NCI-H446 treated with DMSO at 0.1 percent for 48 hours (cell line): ENCODE measurements at regions not wholly inside any gene's neighbourhood (a gene's known extent, or its start where the extent isn't known, plus 50 kb on each side); places are given as distances from the start of the nearest gene placed in this dataset.

Experiments used
- DNase-seq: peaks from one replicate; lab custom pipeline; 2025; lab: John Stamatoyannopoulos, UW

DNA sequence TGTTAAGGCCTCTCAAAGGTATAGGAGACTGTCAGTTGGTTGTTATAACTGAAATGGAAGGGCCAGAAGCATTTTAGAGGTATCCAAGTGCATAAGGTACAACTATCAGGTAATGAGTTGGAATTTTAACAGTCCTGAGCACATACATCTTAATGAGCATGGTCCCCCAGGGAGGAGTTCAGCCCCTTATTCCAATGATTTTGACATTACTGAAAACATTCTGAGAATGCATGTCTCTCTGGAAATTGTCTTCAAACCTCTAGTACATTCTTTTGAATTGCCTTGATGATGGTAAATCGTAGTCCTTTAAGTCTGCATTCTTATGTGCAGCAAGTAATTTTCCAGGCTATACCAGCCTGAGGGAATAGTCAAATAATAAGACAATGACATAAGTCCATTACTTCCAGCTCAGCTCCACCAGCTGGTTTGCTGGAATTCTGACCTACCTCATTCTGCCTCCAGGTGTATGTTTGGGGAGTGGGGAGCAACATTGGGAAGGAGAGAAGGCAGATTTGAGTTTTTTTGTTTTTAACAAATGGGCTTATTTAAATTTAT lies 239.2 kb downstream of the MSRB3 start:
- DNase-seq, result no peak

DNA sequence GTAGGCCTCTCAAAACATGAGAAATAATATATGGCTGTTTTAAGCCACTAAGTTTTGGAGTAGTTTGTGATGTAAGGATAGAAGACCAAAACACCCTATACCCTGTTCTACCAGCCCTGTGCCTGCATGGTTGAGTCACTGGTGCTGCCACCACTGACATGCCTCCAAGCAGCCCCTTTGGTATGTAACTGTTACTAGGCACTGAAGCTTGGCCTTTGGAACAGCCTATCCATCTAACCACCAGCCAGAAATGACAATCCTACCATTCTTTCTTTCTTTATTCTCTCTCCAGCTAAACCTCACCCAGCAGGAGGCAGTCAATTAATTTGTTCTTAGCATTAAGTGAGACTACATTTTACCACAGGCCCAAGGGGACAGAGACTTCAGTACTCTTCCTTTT lies 240.3 kb downstream of the MSRB3 start:
- DNase-seq, result no peak

DNA sequence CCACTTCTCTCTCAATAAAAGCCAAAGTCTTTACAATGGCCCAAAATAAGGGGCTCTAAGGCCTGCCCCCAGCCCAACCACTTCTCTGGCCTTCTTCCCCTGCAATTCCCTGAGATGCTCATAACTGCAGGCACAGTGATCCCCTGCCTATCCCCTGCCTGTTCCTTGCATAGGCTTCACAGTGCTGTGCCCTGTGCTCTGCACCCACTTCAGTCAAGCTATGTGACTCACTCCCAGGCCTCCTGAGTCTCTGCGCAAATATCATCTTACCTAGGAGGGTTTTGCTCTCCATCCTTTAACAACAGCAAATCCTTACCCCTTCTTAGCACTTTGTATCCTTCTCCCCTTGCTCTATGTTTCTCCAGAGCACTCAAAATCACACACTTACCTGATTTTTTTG lies 242.2 kb downstream of the MSRB3 start:
- DNase-seq, result no peak

DNA sequence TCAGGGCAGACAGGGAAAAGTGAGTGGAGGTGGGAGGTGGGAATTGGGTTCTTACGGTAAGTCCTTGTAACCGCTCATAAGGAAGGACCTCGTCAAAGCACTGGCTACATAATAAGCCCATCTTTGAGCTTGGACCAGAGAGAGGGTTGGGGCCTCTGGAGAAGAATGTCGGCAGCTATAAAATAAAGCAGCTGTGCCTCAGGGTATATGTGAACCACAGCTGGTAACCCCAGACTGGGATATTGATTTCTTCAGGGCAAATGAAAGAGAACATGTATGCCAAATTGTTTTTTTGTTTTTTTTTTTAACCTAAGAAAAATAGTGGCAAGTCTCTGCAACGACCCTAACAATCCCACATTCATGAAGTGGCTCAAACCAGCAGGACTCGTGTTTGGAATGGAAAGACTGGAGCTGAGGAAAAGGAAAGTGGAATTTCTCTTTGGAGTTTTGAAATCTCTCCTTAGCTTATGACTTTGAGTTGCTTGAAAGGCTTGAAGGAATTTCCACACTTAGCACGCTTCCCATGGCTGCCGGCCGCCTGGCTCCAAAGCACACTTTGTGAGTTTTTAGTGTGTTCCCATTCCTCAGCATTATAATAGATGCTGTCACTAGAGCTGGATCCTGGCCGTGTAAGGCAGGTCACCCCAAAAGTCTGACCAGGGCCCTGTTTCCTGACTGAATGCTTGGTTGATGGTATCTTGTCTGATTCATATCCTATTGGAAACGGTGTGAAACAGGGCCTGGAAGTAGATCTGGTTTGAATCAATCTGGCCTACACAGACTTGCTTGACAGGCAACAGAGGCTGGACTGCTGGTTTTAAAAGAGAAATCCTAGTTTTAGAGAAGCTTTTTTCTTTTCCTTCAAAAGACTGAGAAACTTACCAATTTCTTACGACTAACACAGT lies 244.7 kb downstream of the MSRB3 start:
- no peak for DNase-seq

DNA sequence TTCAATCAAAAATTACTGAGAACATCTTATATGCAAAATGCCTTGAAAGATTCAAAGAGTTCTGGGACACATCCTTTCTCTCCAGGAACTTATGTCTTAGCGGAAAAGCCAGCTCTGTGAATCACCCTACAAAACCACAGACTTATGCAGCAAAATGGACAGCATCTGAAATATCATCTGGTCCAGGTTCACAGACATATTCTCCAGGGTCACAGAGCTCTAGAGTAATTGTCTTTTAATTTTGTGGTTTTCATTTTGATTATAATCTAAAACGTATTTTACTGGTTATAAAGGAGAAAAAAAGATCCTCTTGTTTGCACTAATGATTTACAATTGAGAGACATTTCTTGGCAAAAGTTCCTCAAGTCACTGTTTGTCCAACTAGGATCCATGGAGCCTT lies 246.2 kb downstream of the MSRB3 start:
- no peak for DNase-seq

DNA sequence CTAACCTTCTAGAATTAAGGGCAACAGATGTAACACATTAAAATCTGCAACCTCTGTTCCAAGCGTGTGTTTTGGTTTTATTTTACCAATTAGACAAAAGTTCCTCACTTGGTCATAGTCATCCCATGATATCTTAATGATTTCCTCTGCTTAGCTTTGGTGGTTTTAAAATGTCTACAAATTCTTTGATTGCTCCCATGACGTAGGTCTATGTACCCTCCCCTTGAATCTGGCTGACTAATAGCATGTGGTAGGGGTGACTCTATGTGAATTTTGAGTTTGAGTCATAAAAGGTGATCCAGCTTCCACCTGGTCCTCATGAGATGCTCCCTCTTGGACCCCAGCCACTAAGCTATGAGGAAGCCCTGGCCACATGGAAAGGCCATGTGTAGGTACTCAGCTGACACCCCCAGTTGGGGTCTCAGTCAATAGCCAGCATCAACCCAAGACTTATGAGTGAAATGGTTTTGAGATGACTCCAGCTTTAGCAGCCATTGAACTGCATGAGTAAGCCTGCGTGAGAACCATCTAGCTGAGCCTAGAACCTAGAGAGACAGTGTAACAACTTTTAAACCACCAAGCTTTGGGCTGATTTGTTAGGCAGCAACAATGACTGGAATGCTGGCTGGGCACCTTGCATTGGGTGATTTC lies 247.1 kb downstream of the MSRB3 start:
- no peak for DNase-seq

DNA sequence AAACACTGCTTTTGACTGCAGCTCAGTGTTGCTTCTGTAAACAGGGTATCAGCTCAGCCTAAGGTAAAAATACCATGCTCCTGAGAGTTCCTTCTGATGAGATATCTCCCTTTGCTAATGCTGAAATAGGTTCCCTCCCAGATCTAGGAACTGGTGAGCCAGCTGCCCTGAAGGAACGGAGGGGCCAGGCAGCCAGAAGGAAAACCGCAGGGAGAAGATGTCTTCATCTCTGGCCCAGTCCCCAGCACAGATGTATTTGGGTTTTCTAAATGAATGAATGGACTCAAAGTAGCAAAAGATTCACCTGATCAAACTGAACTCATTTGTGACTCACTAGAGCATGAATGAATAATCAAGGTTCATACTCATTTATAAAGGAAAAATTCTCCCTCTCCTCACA lies 247.8 kb downstream of the MSRB3 start:
- DNase-seq, result no peak

DNA sequence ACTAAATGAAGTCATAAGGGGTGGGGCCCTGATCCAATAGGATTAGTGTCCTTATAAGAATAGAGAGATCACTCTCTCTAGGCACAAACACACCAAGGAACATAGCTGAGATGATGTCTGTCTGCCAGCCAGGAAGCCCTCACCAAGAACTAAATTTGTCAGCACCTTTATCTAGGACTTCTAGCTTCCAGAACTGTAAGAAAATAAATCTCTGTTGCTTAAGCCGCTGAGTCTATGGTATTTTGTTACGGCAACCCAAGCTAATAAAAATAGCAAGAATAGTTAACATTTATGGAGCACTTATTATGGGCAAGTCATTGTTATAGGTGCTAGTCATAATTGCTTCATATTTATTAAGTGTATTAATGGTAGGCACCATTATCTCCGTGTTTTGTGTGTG lies 249.6 kb downstream of the MSRB3 start:
- no peak for DNase-seq

DNA sequence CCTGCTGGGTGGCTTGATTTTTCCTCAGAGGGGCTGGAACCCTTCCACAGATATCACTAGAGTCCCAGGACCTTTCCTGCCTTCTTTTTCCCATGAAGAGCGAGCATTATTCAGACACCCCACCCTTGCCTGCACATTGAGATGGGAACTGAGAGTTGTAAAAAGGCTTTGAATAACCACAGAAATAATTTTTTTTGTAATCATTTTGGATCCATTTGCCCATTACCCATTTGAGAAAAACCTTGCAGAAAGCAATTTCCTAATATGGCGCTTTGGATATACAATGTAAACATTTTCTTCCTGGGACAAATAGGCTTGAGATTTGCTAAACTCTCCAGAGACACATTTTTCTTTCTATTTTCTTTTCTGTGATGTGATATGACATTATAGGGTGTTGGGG lies 250.6 kb downstream of the MSRB3 start:
- DNase-seq, result no peak

DNA sequence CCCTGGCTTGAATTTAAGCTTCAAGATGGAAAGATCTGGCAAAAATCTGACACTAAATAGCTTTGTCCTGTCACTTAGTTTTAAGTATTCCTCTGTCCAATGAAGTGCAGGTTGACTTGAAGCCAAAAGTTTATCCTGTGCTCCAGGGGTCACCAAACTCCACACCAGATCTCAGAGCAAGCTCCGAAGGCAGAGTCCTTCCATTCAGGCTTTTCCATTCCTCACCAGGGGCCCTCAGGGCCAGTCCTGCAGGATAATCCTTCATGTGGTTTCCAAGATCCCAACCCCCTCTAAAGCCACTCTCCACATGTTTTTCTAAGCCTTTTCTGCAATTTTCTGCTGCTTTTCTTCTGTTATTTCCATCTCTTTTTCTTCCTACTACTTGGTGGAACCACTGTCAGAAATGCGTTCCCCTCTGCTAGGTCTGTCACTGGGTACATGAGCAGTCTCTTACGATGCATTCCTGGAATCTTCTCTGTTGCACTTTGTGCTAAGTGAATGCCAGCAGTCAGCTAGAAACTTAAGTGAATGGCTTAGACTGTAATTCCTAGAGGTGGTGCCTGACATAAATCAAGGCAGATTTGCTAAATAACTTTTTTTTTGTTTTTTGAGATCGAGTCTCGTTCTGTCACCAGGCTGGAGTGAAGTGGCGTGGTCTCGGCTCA lies 251.4 kb downstream of the MSRB3 start:
- no peak for DNase-seq

DNA sequence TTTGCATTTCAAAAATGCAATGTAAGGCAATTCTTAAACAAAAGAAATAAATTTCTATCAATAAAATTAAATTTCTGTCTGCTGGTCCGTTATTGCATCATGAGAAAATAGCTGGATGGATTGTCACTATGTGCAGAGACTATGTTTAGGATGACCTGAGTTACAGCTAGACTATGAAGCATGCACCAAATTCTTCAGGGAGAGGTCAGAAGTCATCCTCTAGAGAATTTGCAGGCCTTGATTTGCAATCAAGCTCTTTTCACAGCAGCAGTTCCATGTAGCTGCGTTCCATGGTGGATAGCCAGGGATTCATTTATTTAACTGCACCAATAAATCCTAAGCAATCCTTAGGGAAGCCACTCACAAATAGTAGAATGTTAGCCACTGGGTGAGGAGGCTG lies 253.7 kb downstream of the MSRB3 start:
- no peak for DNase-seq

DNA sequence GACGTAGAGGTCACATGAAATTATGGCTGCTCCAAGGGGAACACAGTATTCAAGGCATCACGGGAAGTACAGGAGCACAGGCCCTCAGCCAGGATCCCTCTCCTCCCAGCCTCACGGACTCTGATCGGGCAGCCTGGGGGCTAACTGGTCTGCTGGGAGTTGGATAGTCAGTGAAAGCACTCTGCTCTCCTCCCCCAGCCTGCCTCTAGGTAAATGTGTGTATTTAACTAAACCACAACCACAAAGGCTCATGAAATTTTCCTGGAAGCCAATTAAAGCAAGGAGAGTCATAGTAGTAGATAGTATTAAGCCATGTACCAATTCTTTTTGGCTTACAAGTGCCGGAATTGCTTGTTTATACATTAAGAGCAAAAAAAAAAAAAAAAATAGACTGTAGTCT lies 254.3 kb downstream of the MSRB3 start:
- DNase-seq, result no peak

DNA sequence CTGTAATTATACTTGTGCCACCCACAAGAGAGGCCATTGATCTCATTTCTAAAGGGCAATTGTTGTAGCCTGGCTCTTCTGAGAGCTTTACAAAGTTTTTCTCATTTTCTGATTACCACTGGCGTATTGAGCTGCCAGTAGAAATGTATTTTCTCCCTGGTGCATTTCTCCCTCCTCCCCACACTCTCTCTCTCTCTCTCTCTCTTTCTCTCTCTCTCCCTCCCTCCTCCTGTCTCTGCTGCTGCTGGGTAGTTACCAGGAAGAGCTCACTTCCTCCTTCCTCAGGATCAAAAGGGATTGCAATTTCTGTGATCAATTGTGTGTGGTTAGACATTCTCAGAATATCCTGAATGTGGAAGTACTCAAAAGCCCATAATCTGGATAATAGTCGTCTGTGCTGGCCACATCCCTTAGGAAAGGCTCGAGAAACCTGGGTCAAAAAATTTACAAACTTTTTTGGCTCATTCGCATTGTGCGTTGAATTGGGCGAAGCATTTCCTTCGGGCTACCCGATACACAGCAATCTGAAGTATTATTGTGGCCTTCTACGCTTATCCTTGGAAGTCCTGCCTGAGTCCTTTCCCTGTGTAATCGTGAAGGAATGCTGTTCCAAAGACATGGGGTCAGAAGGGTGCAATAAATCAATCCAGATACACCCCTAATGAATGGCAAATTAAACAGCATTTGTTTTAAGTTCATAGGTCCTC lies 254.8 kb downstream of the MSRB3 start:
- DNase-seq, result no peak

DNA sequence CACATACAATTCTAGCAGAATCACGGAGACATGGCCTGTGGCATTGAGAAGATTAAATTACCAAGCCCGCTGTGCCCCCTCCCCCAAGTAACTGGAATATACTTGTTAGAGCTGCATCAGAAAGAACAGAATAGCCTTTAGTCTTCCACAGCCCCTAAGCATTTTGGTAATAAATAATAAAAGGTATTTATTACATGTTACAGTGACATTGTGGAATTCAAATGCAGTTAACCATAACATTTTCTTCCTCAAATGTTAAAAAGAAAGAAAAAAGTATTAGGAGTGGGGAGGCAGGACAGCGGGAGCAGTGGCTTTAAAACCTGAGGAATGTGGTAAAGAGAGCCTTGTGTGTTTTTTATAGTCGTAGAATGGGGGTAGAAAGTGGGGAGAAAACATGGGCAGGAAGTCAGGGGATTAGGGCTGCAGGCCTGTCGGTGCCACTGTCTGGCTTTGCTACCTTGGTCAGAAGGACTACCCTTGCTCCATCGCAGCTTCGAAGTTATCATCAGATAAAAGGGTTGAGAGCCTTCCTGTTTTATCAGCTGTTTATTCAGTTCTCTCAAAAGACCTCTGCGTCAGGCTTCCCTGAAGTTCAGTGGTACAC lies 255.9 kb downstream of the MSRB3 start:
- DNase-seq, result no peak

DNA sequence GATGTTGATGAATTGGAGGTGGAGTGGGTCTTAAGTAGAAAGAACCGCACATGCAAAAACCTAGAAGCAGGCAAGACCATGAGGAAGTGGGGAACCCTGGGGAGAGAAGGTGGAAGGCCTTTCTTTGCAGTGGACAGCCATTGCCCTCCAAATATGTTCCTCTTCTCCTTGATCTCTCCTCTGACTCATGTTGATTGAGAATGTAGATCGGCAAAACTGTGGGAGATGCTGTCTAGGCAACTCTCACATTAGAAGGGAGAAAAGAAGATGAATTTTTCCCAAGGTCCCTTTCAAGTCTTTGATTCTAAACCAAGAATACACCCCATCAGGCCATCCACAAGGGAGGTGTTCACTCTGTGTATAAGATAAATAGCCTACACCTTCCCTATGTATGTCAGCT lies 257.5 kb downstream of the MSRB3 start:
- DNase-seq, result no peak

DNA sequence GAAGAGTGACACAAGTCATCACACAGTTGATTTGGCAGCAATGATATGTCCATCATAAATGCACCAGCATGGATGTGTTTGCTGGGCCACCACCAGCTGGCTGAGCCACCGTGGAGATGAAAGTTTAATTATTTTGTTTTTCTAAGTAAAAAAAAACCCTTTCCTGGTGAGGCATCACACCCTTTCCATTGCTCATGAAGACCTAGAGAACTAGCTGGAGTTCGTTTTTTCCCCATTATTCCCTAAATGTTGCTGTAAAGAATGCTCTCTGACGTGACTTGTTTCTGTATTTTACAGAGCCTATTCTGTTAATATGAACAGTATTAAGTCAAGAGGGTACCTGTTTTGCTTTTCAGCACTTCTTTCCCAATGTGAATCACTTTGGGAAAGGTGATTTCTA lies 257.9 kb downstream of the MSRB3 start:
- DNase-seq, result no peak

DNA sequence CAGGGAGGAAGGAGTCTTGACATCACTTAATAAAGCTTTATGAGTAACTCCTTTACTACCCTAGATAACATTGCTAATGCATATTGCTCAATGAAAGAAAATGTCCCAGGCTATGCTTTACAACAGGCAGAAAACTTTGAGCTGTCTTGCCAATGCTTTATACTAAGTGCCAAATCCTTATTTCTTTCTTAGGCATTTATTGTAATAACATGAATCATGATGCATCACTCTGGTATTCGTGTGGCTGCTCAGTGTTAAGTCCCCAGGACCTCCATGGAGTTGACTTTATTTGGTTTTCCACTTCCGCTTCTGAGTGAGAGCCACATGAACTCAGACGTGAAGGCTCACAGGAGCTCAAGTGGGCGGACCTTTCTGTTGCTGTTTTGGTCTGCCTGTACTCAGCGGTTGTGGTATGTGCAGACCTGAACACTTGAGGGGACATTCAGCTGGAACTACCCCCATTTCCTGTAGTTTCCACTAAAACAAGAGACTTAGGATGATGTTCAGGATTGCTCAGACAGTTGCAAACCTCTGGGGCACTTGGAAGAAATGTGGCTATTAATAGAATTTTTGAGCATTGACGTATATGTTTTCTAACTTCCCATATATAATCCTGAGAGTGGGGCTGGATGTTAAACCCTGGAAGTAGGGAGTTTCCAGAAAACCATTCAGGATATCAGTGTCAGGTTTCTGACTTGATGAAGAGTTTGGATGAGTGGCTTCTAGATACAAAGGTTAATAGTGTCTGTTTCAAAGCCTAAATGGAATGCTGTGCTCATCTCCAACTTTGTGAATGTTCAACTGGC lies 258.6 kb downstream of the MSRB3 start:
- DNase-seq, result no peak

DNA sequence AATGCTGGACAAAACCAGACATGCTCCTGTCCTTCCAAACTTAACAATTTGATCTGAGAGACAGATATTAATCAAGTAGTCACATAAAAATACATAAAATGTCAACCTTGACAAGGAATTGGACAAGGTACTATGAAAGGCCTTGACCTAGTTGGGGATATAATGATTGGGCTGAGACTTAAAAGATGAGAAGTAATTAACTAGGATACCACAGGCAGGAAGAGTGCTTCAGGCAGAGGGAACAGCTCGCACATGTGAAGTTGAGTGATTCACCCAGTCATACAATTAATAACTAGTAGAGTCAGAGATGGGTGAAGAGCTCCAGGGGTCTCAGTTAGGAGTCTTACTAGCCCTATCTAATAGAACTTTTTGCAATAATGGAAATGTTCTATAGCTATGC lies 259.5 kb downstream of the MSRB3 start:
- DNase-seq, result no peak

DNA sequence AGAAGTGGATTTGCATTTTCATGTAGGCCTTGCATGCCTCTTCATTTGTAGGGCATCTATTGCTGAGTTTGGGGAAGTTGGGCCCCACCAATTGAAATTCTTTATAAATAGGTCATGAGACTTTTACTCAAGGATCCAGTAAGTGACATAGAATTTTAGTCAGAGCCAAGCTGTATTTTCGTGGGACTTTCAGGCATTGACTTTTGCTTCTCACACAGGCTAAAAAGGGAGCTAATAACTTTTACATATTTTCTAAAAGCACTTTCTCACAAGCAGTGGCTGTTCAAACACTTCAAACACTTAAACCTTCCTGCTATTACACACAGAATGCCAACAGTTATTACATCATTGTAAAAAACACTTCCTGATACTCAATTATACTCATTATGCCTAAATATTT lies 260.5 kb downstream of the MSRB3 start:
- no peak for DNase-seq

DNA sequence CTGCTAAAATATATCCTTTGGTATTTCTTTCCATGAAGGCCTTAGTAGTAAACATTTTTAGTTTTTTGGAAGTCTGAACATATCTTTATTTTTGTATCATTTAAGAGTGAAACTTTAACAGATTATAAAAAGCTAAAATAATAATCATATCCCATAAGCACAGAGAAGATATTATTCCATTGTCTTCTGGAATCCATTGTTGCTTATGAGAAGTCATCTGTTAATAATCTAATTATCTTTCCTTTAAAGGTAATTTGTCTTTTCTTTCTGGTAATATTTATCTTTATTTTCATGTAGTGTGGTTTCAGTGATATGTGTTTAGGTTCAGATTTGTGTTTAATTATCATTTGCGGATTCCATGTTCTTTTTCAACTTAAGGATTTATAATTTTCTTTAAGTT lies 261.7 kb downstream of the MSRB3 start:
- no peak for DNase-seq

DNA sequence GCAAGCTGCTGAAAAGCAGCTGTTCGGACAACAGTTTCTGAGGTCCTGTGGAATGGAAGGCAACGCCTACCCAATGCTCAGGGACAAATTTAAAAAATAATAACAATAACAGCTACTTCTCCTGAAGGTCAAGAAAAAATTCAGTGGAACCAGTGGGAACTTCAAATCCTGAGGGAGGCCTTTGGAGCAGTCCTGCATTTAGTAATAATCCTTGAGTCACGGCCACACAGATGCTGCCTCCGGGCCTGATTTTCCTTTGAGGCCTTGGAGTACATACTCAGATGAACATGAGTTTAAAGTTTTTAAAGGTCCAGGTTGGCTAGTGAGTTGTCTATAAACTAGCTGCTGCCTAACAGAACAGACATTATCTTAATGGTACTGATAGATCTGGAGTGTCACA lies 268.0 kb downstream of the MSRB3 start:
- DNase-seq, result no peak
